HG03139 (cell line): ENCODE measurements at regions not wholly inside any gene's neighbourhood (a gene's known extent, or its start where the extent isn't known, plus 50 kb on each side); places are given as distances from the start of the nearest gene placed in this dataset.
"Not testable (repeated sequence)": the region's sequence is repeated elsewhere in the genome, so short reads cannot be mapped to it uniquely, and the experiment has no call there.

ENCODE experiments used
- ATAC-seq: cut with Tn5 transposase; IDR thresholded peaks from one replicate; pipeline ENCODE4 v1.9.1; 2021; ENCODE audit not compliant: unreplicated experiment

- no peak for ATAC-seq
Measured at GRCh38 chr6:88458662-88459061, 292.5 kb upstream of the CNR1 start.

GRCh38 chr6:88456221-88456859 is 290.2 kb upstream of the CNR1 start:
- no peak for ATAC-seq

GRCh38 chr6:88455317-88455716 is 289.2 kb upstream of the CNR1 start:
- no peak for ATAC-seq

GRCh38 chr6:88454658-88455057 is 288.5 kb upstream of the CNR1 start:
- ATAC-seq = no peak

GRCh38 chr6:88449770-88450169 is 283.6 kb upstream of the CNR1 start:
- ATAC-seq = no peak

- no peak for ATAC-seq
Measured at GRCh38 chr6:88445188-88445965, 279.2 kb upstream of the CNR1 start.

- no peak for ATAC-seq
Measured at GRCh38 chr6:88443554-88443953, 277.4 kb upstream of the CNR1 start.

- ATAC-seq = no peak
Measured at GRCh38 chr6:88442737-88443136, 276.6 kb upstream of the CNR1 start.

- no peak for ATAC-seq
Measured at GRCh38 chr6:88441346-88441745, 275.2 kb upstream of the CNR1 start.

- ATAC-seq = no peak
Measured at GRCh38 chr6:88428068-88428467, 261.9 kb upstream of the CNR1 start.

GRCh38 chr6:88426005-88426404 is 259.9 kb upstream of the CNR1 start:
- no peak for ATAC-seq

GRCh38 chr6:88422831-88423230 is 256.7 kb upstream of the CNR1 start:
- no peak for ATAC-seq

- ATAC-seq = not testable (repeated sequence)
Measured at GRCh38 chr6:88420967-88421488, 254.9 kb upstream of the CNR1 start.

GRCh38 chr6:88418921-88419810 is 253.0 kb upstream of the CNR1 start:
- ATAC-seq = not testable (repeated sequence)

- ATAC-seq = not testable (repeated sequence)
Measured at GRCh38 chr6:88417361-88417760, 251.2 kb upstream of the CNR1 start.

- no peak for ATAC-seq
Measured at GRCh38 chr6:88413459-88413858, 247.3 kb upstream of the CNR1 start.

GRCh38 chr6:88408355-88408754 is 242.2 kb upstream of the CNR1 start:
- not testable (repeated sequence) for ATAC-seq

GRCh38 chr6:88406674-88407073 is 240.5 kb upstream of the CNR1 start:
- not testable (repeated sequence) for ATAC-seq

- no peak for ATAC-seq
Measured at GRCh38 chr6:88403486-88403885, 237.3 kb upstream of the CNR1 start.

- ATAC-seq = no peak
Measured at GRCh38 chr6:88402909-88403308, 236.8 kb upstream of the CNR1 start.

- not testable (repeated sequence) for ATAC-seq
Measured at GRCh38 chr6:88390998-88391397, 224.9 kb upstream of the CNR1 start.
